WTC11 (cell line): ENCODE measurements at regions not wholly inside any gene's neighbourhood (a gene's known extent, or its start where the extent isn't known, plus 50 kb on each side); places are given as distances from the start of the nearest gene placed in this dataset.

ENCODE experiments used
- CTCF ChIP-seq: fragments of 200-600 bp; IDR thresholded peaks from 2 replicates; pipeline ENCODE4 v1.8.0; 2022; ENCODE audit warnings: antibody characterized with exemption
- FOXP1 ChIP-seq: sonication (generic); formaldehyde crosslinking; IDR thresholded peaks from 2 replicates; pipeline ENCODE4 v1.8.0; 2022; ENCODE audit warnings: missing genetic modification reagents, mild to moderate bottlenecking, moderate library complexity, borderline replicate concordance
- PREB ChIP-seq: sonication (generic); formaldehyde crosslinking; IDR thresholded peaks from 2 replicates; pipeline ENCODE4 v1.8.1; 2022; ENCODE audit warnings: mild to moderate bottlenecking, missing genetic modification reagents, moderate library complexity, borderline replicate concordance
- ZNF138 ChIP-seq: sonication (generic); formaldehyde crosslinking; conservative IDR thresholded peaks from 2 replicates; pipeline ENCODE4 v1.8.1; 2022; ENCODE audit warnings: mild to moderate bottlenecking, moderate library complexity, missing genetic modification reagents

GRCh38 chr13:105982219-105982930 lies 553.1 kb downstream of the EFNB2 start:
- TF ChIP-seq CTCF (peak; percentile 31; the same call in 1 of the 2 replicates), PREB (no peak), FOXP1 (CRISPR knock-in tag) (no peak), ZNF138 (CRISPR knock-in tag) (no peak)
